Cardiac muscle cell (in vitro differentiated cells and primary cell): ENCODE measurements at regions not wholly inside any gene's neighbourhood (a gene's known extent, or its start where the extent isn't known, plus 50 kb on each side); places are given as distances from the start of the nearest gene placed in this dataset.

Experiments
- DNase-seq, 2 donors: peaks; one replicate each; pipeline versions ENCODE4 v3.0.0 to v3.0.0-alpha.2; 2010 to 2017; ENCODE audit warnings: low read depth in 1 of 2, low spot score in 1 of 2
- H3K27ac ChIP-seq: fragments of 200-600 bp; sonication (generic); 2 replicates; pipeline ENCODE4 v1.5.1; 2016
- H3K27me3 ChIP-seq: fragments of 200-600 bp; sonication (generic); 2 replicates; pipeline ENCODE4 v1.6.0; 2016; ENCODE audit warnings: control low read depth
- H3K36me3 ChIP-seq: fragments of 200-600 bp; sonication (generic); 2 replicates; pipeline ENCODE4 v1.5.1; 2016; ENCODE audit warnings: control low read depth
- H3K4me1 ChIP-seq: fragments of 200-600 bp; sonication (generic); 2 replicates; pipeline ENCODE4 v1.8.1; 2017; ENCODE audit warnings: low read depth, mild to moderate bottlenecking, mixed run types
- H3K4me3 ChIP-seq: fragments of 200-600 bp; sonication (generic); 2 replicates; pipeline ENCODE4 v1.5.1; 2016; ENCODE audit warnings: mild to moderate bottlenecking
- H3K9me3 ChIP-seq: fragments of 200-600 bp; sonication (generic); 2 replicates; pipeline ENCODE4 v1.5.1; 2017; ENCODE audit warnings: low read depth, mild to moderate bottlenecking, control low read depth
- CTCF ChIP-seq: IDR thresholded peaks from 2 replicates; pipeline ENCODE4 v1.5.1; 2012; ENCODE audit warnings: low read depth, mild to moderate bottlenecking, low read length

GRCh38 chr2:45279356-45279755, 270.1 kb upstream of the SIX2 start:
- no peak overlapping the region for H3K27ac ChIP-seq
- peaks cover 17% of the 10 kb centered on the region for H3K4me1 ChIP-seq
- DNase-seq: no peak
- no peaks in the 10 kb centered on the region for H3K36me3 ChIP-seq
- no peak overlapping the region for H3K4me3 ChIP-seq
- no peak for TF ChIP-seq CTCF
- no peaks in the 10 kb centered on the region for H3K9me3 ChIP-seq
- no peaks in the 10 kb centered on the region for H3K27me3 ChIP-seq

- H3K4me1 ChIP-seq: peaks cover 20% of the 10 kb centered on the region
- DNase-seq: peak in 1 of 2 donors; percentile 25
- H3K9me3 ChIP-seq: no peaks in the 10 kb centered on the region
- H3K27me3 ChIP-seq: no peaks in the 10 kb centered on the region
- no peaks in the 10 kb centered on the region for H3K36me3 ChIP-seq
- H3K4me3 ChIP-seq: no peak overlapping the region
- no peak for TF ChIP-seq CTCF
- no peak overlapping the region for H3K27ac ChIP-seq
These were observed 269.3 kb upstream of the SIX2 start for GRCh38 chr2:45278365-45279078.

- TF ChIP-seq CTCF: no peak
- H3K27me3 ChIP-seq: no peaks in the 10 kb centered on the region
These were observed 267.7 kb upstream of the SIX2 start for GRCh38 chr2:45276914-45277313.

GRCh38 chr2:45275806-45276205, 266.6 kb upstream of the SIX2 start:
- Histone ChIP-seq H3K27me3 (no peaks in the 10 kb centered on the region), H3K9me3 (no peaks in the 10 kb centered on the region), H3K27ac (no peak overlapping the region), H3K36me3 (no peaks in the 10 kb centered on the region), H3K4me3 (no peak overlapping the region), H3K4me1 (peaks cover 16% of the 10 kb centered on the region)
- DNase-seq: no peak
- no peak for TF ChIP-seq CTCF

More at GRCh38 chr2:45276914-45277313, 267.7 kb upstream of the SIX2 start:
- no peaks in the 10 kb centered on the region for H3K36me3 ChIP-seq
- H3K27ac ChIP-seq: no peak overlapping the region
- H3K4me3 ChIP-seq: no peak overlapping the region
- H3K4me1 ChIP-seq: peaks cover 20% of the 10 kb centered on the region
- peak in 1 of 2 donors; percentile 65 for DNase-seq
- no peaks in the 10 kb centered on the region for H3K9me3 ChIP-seq

- DNase-seq: no peak
- Histone ChIP-seq H3K4me1 (peaks cover 16% of the 10 kb centered on the region), H3K27ac (no peak overlapping the region), H3K27me3 (no peaks in the 10 kb centered on the region), H3K4me3 (no peak overlapping the region), H3K36me3 (no peaks in the 10 kb centered on the region), H3K9me3 (no peaks in the 10 kb centered on the region)
- TF ChIP-seq CTCF: no peak
These were observed 266.1 kb upstream of the SIX2 start for GRCh38 chr2:45275242-45275805.
